ENCODE measurements at regions not wholly inside any gene's neighbourhood (a gene's known extent, or its start where the extent isn't known, plus 50 kb on each side); places are given as distances from the start of the nearest gene placed in this dataset.

DNA sequence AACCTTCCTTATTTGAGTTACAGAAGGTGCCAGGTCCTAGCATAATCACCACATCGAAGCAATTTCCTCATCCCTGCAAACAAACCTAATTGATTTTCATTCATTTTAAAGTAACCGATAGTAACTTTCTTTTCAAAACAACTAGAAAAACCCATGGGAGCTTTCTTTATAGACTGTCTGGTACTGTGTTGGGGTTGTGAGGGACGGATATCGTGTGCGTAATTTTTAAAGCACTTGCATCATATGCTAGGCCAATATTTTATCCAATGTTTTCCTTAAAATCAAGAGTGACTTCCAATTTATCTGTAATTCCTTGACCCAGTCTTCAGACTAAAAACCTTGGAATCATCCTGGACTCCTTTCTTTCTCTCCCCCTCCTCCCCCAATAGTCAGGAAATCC lies 271.5 kb upstream of the SESN3 start:
- TF ChIP-seq, protein P1, sequence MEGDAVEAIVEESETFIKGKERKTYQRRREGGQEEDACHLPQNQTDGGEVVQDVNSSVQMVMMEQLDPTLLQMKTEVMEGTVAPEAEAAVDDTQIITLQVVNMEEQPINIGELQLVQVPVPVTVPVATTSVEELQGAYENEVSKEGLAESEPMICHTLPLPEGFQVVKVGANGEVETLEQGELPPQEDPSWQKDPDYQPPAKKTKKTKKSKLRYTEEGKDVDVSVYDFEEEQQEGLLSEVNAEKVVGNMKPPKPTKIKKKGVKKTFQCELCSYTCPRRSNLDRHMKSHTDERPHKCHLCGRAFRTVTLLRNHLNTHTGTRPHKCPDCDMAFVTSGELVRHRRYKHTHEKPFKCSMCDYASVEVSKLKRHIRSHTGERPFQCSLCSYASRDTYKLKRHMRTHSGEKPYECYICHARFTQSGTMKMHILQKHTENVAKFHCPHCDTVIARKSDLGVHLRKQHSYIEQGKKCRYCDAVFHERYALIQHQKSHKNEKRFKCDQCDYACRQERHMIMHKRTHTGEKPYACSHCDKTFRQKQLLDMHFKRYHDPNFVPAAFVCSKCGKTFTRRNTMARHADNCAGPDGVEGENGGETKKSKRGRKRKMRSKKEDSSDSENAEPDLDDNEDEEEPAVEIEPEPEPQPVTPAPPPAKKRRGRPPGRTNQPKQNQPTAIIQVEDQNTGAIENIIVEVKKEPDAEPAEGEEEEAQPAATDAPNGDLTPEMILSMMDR (IDR thresholded peaks at IDR 0.05): no peak
- no peak for TF ChIP-seq POLR2A (IDR thresholded peaks at IDR 0.05)
